Stimulated activated naive CD4-positive, alpha-beta T cell treated with Interleukin-2 at 50 U/mL for 16 hours (primary cell): ENCODE measurements at regions not wholly inside any gene's neighbourhood (a gene's known extent, or its start where the extent isn't known, plus 50 kb on each side); places are given as distances from the start of the nearest gene placed in this dataset.
"Not testable (repeated sequence)": the region's sequence is repeated elsewhere in the genome, so short reads cannot be mapped to it uniquely, and the experiment has no call there.

Experiments used
- DNase-seq: peaks from one replicate; lab custom pipeline; 2025; lab: John Stamatoyannopoulos, UW

DNA sequence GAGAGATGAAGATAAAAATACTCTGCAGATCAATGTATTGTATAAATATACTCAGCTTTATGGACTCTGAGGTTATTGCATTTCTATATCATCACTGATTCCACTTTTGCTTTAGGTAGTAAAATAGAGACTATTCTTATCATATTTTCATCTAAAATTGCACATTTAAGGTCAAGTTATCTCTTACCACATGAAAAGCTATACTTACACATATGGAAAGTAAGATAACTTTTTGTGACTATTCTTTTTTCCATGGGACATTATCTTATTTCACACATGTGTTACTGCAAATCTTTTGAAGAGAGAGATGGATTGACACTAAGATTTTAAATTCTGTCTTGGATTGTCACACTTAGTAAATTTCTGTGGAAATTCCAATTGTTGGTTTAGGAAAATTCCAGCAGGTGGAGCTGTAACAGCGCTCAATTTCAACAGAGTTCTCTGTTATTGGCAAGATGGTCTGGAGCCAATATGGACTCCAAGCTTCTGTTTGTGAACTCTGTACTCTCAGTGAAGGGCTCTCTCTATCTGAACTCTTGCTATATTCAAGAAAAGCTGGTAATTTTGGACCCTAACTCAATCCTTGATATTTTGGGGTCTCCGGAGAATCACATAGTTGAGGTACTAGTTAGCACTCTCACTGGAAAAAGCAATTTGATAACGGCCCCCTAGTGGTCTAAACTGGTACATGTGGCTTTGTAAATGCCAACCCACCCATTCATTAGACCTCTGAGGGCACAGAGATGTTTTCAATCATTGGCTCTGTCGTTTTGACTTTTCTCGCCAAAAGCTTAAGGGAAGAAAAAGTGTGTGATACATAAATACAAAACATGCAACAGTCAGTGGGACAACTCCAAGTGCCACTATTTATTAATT lies 429.7 kb downstream of the ETS1 start:
- peak; percentile 38 for DNase-seq

DNA sequence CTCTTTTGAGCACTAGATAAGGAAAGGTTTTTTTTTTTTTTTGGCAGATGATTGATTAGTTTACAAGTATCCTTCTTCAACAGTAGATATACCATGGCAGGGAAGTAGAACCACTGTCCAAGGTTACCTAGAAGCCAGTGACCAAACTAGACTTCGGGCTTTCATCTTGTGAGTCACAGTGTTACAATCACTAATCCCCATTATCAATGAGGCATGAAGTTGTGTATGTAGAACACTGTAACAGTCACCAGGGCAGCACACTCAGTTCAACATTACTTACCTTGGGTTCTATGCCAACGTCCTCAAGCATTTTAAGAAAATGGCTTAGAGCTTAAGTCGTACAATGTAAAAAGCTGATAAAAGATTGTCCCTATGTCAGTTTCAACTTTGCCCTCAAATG lies 430.9 kb downstream of the ETS1 start:
- no peak for DNase-seq

DNA sequence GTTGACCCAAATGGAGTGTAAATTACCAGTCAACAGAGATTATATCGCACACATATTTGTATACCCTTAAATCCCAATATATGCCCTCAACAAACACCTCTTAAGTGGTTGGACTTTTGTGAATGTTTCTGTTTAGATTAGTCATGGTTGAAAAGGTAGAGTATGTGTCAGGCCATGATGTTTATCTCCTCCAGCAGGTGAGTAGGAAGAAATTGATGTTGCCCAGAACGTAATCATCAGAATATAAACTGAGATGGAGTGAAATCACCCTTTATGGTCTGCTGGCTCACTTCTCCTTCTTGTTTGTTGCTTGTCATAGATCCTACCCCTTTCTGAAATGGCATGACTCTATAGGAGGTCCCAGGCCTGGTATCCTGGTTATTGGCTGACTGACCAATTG lies 431.8 kb downstream of the ETS1 start:
- no peak for DNase-seq

DNA sequence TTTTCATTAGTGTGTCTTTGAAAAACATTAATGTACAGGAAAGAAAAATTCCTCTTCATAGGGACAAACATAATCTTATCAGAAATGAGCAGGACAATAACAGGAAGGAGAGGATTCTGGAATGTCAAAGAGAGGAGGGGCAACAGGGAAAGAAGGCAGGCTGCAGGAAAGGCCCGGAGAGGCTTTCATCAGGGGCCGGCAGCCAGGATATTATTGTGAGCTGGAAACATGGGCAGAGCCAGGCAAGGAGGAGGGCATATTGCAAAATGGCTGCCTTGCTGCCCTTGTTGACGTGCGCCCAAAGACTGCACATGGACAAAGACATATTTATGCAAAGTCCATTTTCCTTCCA lies 433.7 kb downstream of the ETS1 start:
- DNase-seq, result no peak

DNA sequence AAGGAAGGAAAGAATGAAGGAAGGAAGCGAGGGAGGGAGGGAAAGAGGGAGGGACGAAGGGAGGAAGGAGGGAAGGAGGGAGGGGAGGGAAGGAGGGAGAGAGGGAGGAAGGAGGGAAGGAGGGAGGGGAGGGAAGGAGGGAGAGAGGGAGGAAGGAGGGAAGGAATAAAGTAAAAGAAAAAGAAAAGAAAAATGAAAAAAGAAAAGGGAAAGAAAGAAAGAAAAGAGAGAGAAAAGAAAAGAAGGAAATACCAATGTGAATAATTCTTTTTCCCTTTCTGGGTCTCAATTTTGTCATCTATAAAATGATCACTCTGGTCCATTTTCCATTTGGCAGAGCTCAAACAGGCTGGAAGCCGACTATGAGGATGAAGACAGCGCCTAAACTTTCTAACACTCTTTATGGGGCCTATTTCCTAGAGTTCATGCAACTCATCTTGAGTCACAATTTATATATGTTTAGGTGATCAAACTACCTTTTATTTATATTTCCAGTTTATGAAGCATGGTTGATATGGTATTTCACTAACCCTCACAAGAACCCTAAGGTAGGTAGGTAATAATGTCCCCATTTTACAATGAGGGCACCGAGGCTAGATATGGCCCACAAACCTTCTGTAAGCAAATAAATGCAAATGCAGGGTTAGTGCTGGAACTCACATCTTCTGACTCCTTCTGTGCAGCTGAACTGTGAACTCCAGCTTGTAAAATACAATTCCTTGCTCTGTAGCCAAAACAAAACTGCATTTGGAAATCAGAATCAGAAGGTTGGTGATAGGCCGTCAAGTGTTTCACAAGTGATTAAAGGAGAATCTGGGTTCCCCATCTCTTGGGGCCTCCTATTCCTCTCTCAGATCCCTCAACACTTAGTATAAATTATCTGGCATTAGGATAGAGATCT lies 434.3 kb downstream of the ETS1 start:
- no peak for DNase-seq

DNA sequence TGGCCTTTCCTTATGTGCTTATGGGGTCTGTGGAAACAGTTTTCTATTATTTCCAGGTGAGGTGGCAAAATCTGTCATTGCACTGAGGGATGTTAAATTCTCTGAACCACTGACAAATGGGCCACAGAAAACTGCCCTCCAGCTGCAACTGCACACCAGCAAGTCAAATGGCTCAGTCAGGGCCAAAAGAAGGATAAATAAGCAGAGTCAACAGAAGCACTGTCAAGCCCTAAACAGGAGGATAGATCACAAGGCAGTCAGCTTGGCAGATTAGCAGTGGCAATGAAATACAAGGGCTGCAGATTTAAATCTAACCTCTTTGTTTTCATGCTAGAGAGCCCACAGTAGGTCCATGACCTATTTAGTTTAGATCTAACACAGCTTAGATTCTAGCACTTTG lies 435.6 kb downstream of the ETS1 start:
- no peak for DNase-seq

DNA sequence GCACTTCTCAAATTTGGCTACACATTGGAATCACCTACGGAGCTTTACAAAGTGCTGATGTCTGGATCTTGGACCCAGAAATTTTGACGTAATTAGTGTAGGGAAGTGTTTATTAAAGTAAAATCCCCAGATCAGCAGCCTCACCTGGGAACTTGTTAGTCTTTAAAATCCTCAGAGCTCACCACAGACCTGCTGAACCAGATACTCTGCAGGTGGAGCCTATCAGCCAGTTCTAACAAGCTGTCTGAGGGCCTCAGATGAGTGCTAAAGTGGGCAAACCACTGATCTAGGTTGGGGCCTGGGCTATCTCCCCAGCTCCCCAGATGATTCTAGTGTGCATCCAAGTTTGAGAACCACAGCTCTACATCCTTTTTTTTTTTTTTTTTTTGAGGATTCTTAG lies 436.0 kb downstream of the ETS1 start:
- DNase-seq, result no peak

DNA sequence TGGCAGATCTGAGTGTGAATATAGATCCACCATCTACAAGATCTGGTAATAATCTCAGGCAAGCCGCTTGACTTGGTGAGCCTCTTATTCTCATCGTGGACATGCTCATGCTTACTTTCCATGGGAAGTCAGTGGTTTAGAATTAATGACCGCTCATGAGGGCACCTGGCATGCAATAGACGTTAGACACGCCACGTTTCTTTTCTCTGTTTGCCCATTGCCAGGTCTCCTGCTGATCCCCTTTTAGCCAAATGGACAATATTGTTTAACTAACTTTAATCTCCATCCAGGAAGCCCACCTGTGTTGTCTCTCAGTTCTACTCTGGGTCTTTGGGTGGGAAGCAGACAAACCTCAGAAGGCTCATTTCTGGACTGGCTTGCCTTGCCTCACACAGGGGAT lies 439.1 kb downstream of the ETS1 start:
- no peak for DNase-seq

DNA sequence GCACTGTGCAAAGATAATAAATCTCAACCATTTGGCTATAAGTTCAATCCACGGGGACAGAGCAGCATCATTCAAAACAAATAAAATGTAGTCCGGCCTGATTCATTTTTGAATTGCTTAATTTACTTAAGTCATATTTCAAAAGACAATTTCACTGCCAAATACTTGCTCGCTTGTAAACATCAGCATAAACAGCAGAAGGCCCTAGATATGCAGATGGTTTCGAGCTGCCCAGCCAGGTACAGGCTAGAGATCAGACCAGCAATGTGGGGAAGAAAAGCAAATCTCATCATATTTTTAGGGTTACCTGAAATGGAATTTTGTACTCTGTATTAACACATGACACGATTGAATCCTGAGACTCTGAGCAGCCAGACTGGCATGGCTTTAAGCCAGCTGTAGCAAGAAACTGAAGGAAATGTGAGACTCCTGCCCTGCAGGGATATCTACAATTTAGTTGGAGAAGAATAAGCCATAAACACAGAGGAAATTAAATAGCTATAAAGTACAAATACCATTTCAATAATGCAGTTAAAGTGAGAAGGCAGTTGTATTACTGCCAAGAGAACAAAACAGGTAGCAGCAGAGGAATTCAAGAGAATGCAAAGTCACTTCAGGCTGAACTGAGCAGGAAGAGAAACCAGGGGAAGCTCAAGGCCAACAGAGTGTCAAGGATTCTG lies 440.3 kb downstream of the ETS1 start:
- no peak for DNase-seq

DNA sequence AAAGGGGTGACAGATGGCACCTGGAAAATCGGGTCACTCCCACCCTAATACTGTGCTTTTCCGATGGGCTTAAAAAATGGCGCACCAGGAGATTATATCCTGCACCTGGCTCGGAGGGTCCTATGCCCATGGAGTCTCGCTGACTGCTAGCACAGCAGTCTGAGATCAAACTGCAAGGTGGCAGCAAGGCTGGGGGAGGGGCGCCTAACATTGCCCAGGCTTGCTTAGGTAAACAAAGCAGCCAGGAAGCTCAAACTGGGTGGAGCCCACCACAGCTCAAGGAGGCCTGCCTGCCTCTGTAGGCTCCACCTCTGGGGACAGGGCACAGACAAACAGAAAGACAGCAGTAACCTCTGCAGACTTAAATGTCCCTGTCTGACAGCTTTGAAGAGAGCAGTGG lies 447.1 kb downstream of the ETS1 start:
- DNase-seq, result not testable (repeated sequence)

DNA sequence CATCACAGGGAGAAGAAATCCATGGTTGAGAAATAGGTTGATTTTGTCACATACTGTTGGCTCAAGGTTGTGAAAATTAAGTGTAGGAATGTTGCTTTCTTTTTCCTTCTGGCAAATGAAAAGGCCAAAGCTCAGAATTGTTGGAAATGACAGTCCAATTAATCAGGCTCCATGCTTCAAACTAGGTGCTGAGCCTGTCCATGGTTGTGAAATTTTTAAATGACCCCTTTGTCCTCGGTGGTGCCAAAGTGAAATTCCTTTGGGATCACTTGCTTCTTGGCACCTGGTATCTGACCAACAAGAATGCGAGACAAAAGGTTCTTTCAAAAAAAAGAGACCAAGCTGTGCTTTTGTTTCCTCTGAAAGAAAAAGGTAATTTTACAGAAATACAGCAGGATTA lies 451.9 kb downstream of the ETS1 start:
- no peak for DNase-seq

DNA sequence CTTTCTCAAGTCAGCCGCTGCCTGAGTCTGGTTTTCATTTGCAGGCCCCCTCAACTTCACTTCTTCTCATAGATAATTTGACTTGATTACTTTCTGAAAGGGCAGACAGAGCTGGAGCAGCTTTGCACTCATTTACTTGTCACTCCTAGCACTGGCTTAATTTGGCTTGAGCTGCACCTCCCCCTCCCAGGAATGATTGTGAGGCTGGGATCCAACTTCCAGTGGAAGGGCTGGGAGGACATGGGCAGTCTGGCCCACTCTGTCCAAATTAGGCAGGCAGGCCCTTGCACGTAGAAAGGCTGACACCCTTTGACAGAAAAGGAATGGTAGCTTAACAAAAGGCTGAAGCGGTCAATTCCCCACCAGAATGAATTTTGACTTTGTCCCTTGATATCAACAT lies 453.9 kb downstream of the ETS1 start:
- no peak for DNase-seq

DNA sequence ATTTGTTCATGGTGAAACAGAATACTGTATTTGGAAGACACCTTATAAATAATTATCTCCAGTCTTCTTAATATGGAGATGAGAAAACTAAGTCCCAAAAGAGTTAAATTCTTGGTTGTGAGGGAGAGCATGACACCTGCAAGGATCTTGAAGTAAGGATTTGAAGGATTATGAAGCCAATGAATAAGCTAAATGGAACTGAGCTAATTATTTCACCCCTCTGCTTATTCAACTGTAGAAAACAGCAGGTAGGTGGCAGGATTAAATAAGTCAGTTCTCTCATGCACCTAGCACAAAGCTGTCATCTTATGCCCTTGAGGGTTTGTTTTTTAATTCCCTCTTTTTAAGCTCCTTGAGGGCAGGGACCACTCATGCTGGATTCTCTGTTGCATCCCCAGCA lies 457.3 kb downstream of the ETS1 start:
- no peak for DNase-seq

DNA sequence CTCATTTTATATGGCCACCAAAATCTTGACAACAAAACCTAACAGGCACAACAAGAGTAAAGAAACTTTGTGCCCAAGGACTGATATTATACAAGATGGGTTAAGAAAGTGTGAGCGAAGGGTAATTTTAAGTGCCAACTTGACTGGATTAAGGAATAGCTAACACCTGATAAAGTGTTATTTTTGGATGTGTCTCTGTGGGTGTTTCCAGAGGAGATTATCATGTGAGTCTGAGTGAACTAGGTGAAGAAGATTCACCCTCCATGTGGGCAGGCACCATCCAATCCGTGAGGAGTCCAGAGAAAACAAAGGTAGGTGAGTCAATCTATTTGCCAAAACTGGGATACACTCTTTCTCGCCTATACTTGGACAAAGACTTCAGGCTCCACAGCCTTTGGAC lies 461.6 kb downstream of the ETS1 start:
- DNase-seq, result no peak

DNA sequence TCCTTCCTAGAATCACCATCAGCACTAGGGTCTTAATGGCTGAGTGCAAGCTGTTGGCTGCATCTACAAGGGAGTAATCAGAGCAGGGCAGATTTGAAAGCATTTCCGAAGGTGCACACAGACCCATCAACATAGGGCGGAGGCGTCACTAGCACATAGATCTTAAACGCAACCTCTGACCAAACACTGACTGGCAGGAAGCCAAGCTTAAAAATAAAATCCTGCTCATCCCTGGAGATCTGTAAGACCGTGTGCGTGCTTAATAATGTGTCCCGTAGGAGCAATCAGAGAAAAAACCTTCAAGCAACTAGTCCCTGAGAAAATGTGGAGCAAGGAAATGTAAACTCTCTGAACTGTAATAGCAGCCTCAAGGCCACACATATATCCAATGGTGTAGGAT lies 470.5 kb downstream of the ETS1 start:
- DNase-seq, result no peak

DNA sequence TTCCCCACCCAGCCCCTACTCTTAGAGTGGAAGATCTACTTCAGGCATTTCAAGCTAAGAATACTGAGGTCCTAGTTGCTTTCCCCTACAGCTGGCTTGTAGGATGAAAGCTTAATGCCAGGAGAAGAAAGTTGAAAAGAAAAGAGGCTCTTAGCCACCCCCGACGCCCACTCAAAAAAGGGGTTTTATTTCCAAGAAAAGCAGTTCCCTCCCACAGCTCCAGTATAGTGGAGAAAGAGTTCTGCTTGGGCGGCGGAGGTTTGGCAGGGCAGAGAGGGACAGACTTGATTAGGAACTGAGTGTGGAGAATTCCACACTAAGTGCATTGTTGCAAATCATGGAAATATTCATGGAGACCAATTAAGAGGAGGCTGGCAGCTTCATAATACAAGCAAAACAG lies 470.9 kb downstream of the ETS1 start:
- no peak for DNase-seq

DNA sequence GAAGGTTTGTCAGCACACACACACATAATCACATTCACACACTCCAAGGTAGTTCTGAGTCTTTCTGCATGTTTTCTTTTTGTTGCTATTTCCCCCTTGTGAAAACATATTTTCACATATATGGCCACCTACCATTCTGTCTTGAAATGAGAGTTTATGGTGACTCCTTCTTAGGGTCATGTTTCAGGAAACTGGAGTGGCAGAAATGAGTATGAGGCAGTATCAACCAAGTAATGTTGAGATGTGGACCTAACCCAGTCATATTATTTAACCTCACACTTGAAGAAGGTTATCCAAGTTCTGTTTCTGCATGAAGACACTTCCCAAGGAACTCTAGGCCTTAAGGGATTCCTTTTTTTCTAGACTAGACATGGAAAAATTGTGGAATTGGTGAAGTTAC lies 481.4 kb downstream of the ETS1 start:
- DNase-seq, result no peak

DNA sequence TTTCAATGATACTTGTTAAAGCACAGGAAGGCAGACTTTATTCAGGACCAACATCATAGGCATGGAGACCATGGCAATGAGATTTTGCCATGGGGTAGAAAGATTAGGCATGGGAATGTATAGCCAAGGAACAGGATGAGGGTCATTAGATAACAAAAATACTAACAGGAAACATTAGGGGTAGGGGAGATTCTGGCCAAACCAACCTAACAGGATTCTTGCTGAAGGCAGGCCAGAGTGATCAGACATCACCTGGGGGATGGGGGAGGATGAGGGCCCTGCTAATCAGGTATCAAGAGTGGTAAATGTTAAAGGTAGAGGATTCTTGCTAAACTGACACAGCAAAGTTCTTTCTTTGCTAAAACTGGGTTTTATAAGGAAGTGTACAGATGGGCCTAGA lies 481.8 kb downstream of the ETS1 start:
- DNase-seq, result no peak

DNA sequence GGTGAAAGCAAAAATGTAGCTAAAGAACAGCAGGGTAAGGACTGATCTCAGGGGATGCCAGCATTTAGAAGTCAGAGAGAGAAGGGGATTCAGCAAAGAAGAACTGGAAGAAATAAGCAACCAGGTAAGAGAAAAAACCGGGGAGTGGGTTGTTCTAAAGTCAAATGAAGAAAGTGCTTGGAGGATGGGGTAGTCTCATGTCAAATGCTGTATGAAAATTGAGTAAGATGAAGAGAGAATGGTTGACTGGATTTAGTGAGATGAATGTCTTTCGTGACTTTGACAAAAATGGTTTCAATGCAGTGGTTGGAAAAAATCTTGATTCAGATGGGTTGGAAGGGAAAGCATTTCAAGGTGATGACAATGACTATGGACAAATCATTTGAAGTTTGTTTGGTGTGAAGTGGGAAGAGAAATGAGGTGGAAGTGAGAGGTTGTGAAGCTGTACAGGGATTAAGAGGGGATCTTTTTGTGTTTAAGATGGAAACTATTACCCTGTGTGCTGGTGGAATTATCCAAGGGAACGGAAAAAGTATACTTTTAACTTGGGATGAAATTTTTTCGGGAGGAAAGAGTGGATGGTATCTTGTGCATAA lies 484.0 kb downstream of the ETS1 start:
- DNase-seq, result no peak

DNA sequence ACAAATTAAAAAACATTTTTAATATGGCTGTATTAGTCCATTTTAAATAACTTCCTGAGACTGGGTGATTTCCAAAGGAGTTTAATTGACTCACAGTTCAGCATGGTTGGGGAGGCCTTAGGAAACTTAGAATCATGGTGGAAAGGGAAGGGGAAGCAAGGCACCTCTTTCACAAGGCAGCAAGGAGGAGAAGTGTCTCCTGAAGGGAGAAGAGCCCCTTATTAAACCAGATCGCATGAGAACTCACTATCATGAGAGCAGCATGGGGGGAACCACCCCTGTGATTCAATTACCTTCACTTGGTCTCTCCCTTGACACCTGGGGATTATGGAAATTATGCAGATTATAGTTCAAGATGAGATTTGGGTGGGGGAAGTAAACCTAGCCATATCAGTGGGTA lies 488.6 kb downstream of the ETS1 start:
- DNase-seq, result no peak

DNA sequence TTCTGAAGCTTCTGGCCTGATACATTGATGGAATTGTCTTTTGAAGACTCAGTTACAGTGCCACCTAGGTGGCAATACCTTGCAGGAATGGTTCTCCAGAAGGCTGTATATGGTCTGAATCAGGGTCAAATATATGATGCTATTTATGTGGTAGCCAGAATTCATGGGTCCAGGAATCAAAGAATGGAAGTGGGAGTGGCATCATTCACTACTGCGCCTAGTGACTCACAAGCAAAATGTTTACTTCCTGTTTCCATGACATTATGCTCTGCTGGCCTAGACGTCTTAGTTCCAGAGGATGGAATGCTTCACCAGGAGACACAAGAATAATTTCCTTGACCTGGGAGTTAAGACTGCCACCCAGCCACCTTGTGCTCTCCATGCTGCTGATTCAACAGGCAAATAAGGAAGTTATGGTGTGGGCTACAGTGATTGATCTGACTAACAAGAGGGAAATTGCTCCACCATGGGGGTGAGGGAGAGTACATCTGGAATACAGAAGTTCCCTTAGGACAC lies 491.8 kb downstream of the ETS1 start:
- DNase-seq, result no peak

DNA sequence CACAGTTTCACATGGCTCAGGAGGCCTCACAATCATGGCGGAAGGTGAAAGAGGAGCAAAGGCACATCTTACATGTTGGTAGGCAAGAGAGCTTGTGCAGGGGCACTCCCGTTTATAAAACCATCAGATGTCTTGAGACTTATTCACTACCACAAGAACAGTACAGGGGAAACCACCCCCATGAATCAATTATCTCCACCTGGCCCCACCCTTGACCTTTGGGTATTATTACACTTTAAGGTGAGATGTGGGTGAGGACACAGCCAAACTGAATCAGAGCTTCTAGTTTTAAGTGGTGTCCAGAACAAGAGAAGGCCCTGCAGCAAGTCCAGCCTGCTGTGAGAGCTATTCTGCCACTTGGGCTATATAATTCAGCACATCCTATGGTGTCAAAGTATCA lies 493.7 kb downstream of the ETS1 start:
- no peak for DNase-seq
